ENCODE measurements at regions not wholly inside any gene's neighbourhood (a gene's known extent, or its start where the extent isn't known, plus 50 kb on each side); places are given as distances from the start of the nearest gene placed in this dataset.

DNA sequence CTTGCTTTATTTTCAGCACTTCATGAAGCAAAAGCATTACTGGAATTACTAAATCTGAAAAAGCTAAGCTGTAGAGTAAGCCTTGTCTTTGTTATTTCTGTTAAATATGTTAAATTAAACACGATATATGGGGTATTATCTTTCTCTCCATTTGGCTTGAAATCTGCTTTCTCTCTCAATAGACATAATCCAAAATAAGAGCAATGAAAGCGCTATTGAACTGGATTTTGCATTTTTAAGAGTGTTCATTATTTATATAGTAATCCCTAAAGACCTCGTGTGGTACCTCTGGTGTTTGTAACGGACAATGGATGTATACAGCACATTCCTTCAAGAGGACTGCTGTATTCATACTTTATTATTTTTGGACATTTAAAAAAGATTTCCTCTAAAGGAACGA lies 91.5 kb upstream of the KCNE2 start:
- H3K4me2 ChIP-seq (ENCODE audit: low read length) = no peak overlapping the region
- H3K36me3 ChIP-seq (ENCODE audit: control insufficient read depth, insufficient read depth, low read length) = no peaks in the 10 kb centered on the region
- H2AFZ ChIP-seq = no peak overlapping the region
- no peak overlapping the region for H3K9ac ChIP-seq
- no peak overlapping the region for H3K27ac ChIP-seq
- no peaks in the 10 kb centered on the region for H3K9me3 ChIP-seq (ENCODE audit: control insufficient read depth, low read length)
- no peaks in the 10 kb centered on the region for H3K79me2 ChIP-seq
- TF ChIP-seq, protein P1, sequence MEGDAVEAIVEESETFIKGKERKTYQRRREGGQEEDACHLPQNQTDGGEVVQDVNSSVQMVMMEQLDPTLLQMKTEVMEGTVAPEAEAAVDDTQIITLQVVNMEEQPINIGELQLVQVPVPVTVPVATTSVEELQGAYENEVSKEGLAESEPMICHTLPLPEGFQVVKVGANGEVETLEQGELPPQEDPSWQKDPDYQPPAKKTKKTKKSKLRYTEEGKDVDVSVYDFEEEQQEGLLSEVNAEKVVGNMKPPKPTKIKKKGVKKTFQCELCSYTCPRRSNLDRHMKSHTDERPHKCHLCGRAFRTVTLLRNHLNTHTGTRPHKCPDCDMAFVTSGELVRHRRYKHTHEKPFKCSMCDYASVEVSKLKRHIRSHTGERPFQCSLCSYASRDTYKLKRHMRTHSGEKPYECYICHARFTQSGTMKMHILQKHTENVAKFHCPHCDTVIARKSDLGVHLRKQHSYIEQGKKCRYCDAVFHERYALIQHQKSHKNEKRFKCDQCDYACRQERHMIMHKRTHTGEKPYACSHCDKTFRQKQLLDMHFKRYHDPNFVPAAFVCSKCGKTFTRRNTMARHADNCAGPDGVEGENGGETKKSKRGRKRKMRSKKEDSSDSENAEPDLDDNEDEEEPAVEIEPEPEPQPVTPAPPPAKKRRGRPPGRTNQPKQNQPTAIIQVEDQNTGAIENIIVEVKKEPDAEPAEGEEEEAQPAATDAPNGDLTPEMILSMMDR (IDR thresholded peaks at IDR 0.05) = no peak
- no peak overlapping the region for H3K4me3 ChIP-seq (ENCODE audit: low read depth, low read length)
- no peaks in the 10 kb centered on the region for H3K4me1 ChIP-seq
- no peaks in the 10 kb centered on the region for H3K27me3 ChIP-seq (ENCODE audit: control insufficient read depth, insufficient read depth, low read length)

DNA sequence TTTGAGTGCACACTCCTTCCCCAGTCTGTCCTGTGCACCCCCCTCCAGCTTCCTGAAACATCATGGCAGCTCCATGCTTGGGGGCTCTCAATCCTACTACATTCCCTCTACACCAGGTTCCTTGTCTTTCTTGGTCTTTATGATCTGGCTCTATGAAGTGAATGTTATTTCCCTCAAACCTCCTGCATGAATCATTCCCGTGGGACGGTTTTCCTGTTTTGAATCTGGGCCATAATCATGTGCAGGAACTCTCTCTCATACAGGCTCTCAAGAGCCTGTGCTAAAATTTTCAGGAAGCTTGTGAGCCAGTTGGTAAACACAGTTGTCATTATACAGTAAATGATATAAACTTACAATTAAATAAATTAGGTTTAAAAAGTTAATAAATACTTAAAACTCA lies 89.8 kb upstream of the KCNE2 start:
- H3K4me1 ChIP-seq = no peaks in the 10 kb centered on the region
- H3K36me3 ChIP-seq (ENCODE audit: control insufficient read depth, insufficient read depth, low read length) = no peaks in the 10 kb centered on the region
- H3K4me2 ChIP-seq (ENCODE audit: low read length) = no peak overlapping the region
- no peak overlapping the region for H2AFZ ChIP-seq
- H3K27ac ChIP-seq = no peak overlapping the region
- no peaks in the 10 kb centered on the region for H3K27me3 ChIP-seq (ENCODE audit: control insufficient read depth, insufficient read depth, low read length)
- no peaks in the 10 kb centered on the region for H3K9me3 ChIP-seq (ENCODE audit: control insufficient read depth, low read length)
- no peak overlapping the region for H3K4me3 ChIP-seq (ENCODE audit: low read depth, low read length)
- H3K79me2 ChIP-seq = no peaks in the 10 kb centered on the region
- TF ChIP-seq, protein P1 (IDR thresholded peaks at IDR 0.05) = no peak
- H3K9ac ChIP-seq = no peak overlapping the region

DNA sequence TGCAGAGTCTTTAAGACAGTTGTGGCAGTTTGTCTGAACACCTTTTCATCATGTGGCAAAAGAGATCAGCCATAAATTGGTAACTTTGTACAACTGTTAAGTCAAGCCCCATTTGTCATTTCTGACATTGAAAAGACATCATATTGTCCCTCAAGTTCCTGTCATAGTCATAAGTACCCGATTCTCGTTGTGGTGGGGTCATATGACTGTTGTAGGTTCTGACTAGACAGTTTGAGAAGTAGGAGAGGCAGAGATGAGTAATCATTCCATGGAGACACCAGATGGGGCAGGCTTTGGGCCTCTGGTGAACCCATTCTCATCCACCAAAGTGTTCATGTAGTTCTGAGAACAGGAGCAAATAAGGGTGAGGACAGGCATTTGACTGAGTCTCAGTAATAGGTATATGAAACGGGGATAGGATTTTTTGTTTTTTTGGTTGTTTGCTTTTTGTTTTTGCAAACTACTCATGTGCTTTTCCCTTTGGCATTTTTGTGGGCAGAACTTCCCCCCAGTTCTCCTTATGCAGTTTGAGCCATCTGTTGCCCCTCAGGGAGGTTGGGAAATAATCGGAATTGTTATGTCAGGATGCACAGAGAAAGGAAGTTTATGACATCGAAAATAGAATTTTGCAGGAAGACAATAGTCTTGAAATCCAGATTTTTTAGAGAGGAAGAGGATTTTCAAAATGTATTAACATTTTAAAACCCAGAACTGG lies 86.9 kb upstream of the KCNE2 start:
- Histone ChIP-seq H3K4me1 (no peaks in the 10 kb centered on the region), H3K4me2 (ENCODE audit: low read length) (no peak overlapping the region), H3K4me3 (ENCODE audit: low read depth, low read length) (no peak overlapping the region), H3K79me2 (no peaks in the 10 kb centered on the region), H3K9ac (no peak overlapping the region), H3K27me3 (ENCODE audit: control insufficient read depth, insufficient read depth, low read length) (no peaks in the 10 kb centered on the region), H3K36me3 (ENCODE audit: control insufficient read depth, insufficient read depth, low read length) (no peaks in the 10 kb centered on the region), H3K27ac (no peak overlapping the region), H3K9me3 (ENCODE audit: control insufficient read depth, low read length) (no peaks in the 10 kb centered on the region), H2AFZ (no peak overlapping the region)
- TF ChIP-seq, protein P1 (IDR thresholded peaks at IDR 0.05) = no peak

DNA sequence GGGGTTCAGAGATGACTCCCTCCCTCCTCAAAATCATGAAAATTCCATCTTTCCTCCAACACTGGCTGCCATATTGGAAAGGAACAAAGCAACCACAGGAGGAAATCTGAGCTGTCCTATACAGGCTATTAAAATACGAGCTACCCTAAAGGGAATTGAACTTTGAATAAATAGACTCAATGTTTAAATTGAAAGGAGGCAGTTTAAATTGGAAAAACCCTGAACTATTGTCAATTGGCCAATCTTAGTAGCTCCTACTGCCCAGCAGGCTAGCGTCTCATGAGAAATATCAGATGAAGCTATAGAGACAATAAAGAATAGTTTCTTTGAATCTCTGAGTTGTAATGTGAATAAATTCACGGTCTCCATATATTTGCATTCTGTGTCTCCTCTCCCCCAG lies 85.4 kb upstream of the KCNE2 start:
- Histone ChIP-seq H3K27ac (no peak overlapping the region), H2AFZ (no peak overlapping the region), H3K4me2 (ENCODE audit: low read length) (no peak overlapping the region), H3K79me2 (no peaks in the 10 kb centered on the region), H3K36me3 (ENCODE audit: control insufficient read depth, insufficient read depth, low read length) (no peaks in the 10 kb centered on the region), H3K9ac (no peak overlapping the region), H3K27me3 (ENCODE audit: control insufficient read depth, insufficient read depth, low read length) (no peaks in the 10 kb centered on the region), H3K4me1 (no peaks in the 10 kb centered on the region), H3K9me3 (ENCODE audit: control insufficient read depth, low read length) (no peaks in the 10 kb centered on the region), H3K4me3 (ENCODE audit: low read depth, low read length) (no peak overlapping the region)
- TF ChIP-seq, protein P1 (IDR thresholded peaks at IDR 0.05) = no peak

DNA sequence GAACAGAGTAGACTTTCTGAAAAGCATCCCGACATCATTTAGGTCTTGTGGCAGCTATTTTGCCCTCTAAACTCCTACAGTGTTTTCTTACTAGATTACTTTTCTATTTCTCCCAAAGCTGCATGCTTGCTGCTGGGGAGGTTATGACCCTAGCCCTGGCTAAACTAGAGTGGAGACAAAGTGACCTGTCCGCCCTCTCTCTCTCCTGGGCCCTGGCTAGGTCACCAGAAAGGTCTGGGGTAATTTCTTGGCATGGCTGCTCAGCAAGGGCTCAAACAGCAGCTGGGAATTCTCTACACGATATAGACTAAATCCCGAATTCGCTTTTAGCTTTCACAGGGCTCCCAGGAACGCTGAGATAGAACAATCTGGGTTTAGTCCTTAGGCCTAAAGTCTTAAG lies 84.5 kb upstream of the KCNE2 start:
- H3K4me2 ChIP-seq (ENCODE audit: low read length) = no peak overlapping the region
- no peaks in the 10 kb centered on the region for H3K27me3 ChIP-seq (ENCODE audit: control insufficient read depth, insufficient read depth, low read length)
- H3K9me3 ChIP-seq (ENCODE audit: control insufficient read depth, low read length) = no peaks in the 10 kb centered on the region
- no peak overlapping the region for H3K9ac ChIP-seq
- TF ChIP-seq, protein P1 (IDR thresholded peaks at IDR 0.05) = no peak
- H3K4me3 ChIP-seq (ENCODE audit: low read depth, low read length) = no peak overlapping the region
- no peaks in the 10 kb centered on the region for H3K79me2 ChIP-seq
- no peaks in the 10 kb centered on the region for H3K36me3 ChIP-seq (ENCODE audit: control insufficient read depth, insufficient read depth, low read length)
- no peak overlapping the region for H2AFZ ChIP-seq
- no peak overlapping the region for H3K27ac ChIP-seq
- H3K4me1 ChIP-seq = no peaks in the 10 kb centered on the region
